Hepatocyte (in vitro differentiated cells): ENCODE measurements at regions not wholly inside any gene's neighbourhood (a gene's known extent, or its start where the extent isn't known, plus 50 kb on each side); places are given as distances from the start of the nearest gene placed in this dataset.

Experiments
- EZH2 ChIP-seq: fragments of 200-600 bp; sonication (generic); IDR thresholded peaks from 2 replicates; pipeline ENCODE4 v1.6.1; 2016; ENCODE audit warnings: antibody characterized with exemption, mild to moderate bottlenecking, borderline replicate concordance
- TF ChIP-seq, protein P1 (sequence below): fragments of 200-600 bp; sonication (generic); IDR thresholded peaks from 2 replicates; pipeline ENCODE4 v1.5.1; 2016; ENCODE audit warnings: antibody characterized with exemption, mild to moderate bottlenecking; ENCODE audit not compliant: poor library complexity

DNA sequence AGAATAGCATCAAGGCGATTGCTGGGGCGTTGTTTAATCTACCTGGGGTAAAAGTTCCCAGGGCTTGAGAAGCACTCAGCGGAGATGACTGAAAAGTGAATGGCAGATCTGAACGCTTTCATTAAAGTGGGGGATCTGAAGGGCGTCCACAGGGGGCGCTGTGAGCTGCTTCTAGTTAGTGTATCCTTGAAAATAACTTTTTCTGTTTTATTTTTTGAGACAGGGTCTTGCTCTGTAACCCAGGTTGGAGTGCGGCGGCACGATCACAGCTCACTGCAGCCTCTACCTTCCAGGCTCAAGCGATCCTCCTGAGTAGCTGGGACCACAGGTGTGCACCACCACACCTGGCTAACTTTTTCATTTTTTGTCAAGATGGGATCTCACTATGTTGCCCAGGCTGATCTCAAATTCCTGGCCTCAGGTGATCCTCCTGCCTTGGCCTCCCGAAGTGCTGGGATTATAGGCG is 360.4 kb downstream of the SEC14L1 start:
- TF ChIP-seq, protein P1, sequence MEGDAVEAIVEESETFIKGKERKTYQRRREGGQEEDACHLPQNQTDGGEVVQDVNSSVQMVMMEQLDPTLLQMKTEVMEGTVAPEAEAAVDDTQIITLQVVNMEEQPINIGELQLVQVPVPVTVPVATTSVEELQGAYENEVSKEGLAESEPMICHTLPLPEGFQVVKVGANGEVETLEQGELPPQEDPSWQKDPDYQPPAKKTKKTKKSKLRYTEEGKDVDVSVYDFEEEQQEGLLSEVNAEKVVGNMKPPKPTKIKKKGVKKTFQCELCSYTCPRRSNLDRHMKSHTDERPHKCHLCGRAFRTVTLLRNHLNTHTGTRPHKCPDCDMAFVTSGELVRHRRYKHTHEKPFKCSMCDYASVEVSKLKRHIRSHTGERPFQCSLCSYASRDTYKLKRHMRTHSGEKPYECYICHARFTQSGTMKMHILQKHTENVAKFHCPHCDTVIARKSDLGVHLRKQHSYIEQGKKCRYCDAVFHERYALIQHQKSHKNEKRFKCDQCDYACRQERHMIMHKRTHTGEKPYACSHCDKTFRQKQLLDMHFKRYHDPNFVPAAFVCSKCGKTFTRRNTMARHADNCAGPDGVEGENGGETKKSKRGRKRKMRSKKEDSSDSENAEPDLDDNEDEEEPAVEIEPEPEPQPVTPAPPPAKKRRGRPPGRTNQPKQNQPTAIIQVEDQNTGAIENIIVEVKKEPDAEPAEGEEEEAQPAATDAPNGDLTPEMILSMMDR: peak; percentile 42
- no peak for TF ChIP-seq EZH2
